ENCODE measurements at regions not wholly inside any gene's neighbourhood (a gene's known extent, or its start where the extent isn't known, plus 50 kb on each side); places are given as distances from the start of the nearest gene placed in this dataset.

DNA sequence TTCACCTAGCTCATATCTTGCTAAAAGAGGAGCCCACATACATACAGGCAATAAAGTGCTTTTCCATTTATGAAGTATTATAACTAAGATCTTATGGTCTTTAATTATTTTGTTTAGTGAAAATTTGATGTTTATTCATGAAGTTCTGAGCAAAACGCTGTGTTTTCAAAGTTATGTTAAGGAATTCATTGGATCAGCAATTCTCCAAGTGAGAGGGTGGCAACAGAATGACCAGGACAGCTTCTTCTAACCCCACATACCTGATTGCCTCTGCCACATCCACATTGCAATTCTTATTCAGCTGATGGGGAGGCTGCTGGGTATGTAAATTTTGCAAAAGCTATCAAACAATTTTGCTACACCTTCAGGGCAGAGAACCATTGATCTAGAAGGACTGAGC, 116.8 kb downstream of the OGFRL1 start:
- no peak overlapping the region for H3K27ac Mint-ChIP-seq
- Histone ChIP-seq H4K20me1 (ENCODE audit: insufficient read depth, low read length) (no peaks in the 10 kb centered on the region), H3K27me3 (ENCODE audit: control insufficient read depth in 2 of 2, insufficient read depth in 2 of 2, low read length in 2 of 2) (peaks cover 0 to 2% of the 10 kb centered on the region in 2 donors), H3K9me3 (replicated peaks in 1 of 2; ENCODE audit: control insufficient read depth in 1 of 2, insufficient read depth in 1 of 2, low read length in 2 of 2) (no peaks in the 10 kb centered on the region), H3K79me2 (ENCODE audit: insufficient read depth, low read length) (no peaks in the 10 kb centered on the region), H2AFZ (ENCODE audit: insufficient read depth, low read depth, low read length, poor library complexity, severe bottlenecking) (no peak overlapping the region), H3K4me2 (replicated peaks; ENCODE audit: extremely low read depth, low read length, poor library complexity, severe bottlenecking) (no peak overlapping the region), H3K4me1 (ENCODE audit: control insufficient read depth in 1 of 2, insufficient read depth in 2 of 2, low read length in 2 of 2) (no peaks in the 10 kb centered on the region), H3K36me3 (replicated peaks in 1 of 2; ENCODE audit: control insufficient read depth in 1 of 2, insufficient read depth in 2 of 2, low read length in 2 of 2) (no peaks in the 10 kb centered on the region), H3K9ac (ENCODE audit: insufficient read depth, low read length, poor library complexity, severe bottlenecking) (no peak overlapping the region), H3K4me3 (replicated peaks in 1 of 3; ENCODE audit: low read depth in 2 of 3, low read length in 3 of 3) (no peak overlapping the region), H3K27ac (ENCODE audit: low read depth in 1 of 2, low read length in 2 of 2) (no peak overlapping the region)
- no peak for DNase-seq
- no CpG with 5 or more reads among the region's 1 CpG for WGBS (ENCODE audit: insufficient coverage)
- H3K27me3 Mint-ChIP-seq (ENCODE audit: low read depth in 3 of 3): peaks cover 2 to 9% (median 3%) of the 10 kb centered on the region in 3 donors
- no peaks in the 10 kb centered on the region for H3K36me3 Mint-ChIP-seq
- H3K9me3 Mint-ChIP-seq: peaks cover 0 to 2% (median 0%) of the 10 kb centered on the region in 7 donors
- TF ChIP-seq, protein P1, sequence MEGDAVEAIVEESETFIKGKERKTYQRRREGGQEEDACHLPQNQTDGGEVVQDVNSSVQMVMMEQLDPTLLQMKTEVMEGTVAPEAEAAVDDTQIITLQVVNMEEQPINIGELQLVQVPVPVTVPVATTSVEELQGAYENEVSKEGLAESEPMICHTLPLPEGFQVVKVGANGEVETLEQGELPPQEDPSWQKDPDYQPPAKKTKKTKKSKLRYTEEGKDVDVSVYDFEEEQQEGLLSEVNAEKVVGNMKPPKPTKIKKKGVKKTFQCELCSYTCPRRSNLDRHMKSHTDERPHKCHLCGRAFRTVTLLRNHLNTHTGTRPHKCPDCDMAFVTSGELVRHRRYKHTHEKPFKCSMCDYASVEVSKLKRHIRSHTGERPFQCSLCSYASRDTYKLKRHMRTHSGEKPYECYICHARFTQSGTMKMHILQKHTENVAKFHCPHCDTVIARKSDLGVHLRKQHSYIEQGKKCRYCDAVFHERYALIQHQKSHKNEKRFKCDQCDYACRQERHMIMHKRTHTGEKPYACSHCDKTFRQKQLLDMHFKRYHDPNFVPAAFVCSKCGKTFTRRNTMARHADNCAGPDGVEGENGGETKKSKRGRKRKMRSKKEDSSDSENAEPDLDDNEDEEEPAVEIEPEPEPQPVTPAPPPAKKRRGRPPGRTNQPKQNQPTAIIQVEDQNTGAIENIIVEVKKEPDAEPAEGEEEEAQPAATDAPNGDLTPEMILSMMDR (IDR thresholded peaks at IDR 0.05): no peak
- intact Hi-C loops (cut with micrococcal nuclease): no loop called here
- H3K4me3 Mint-ChIP-seq: no peak overlapping the region
- H3K4me1 Mint-ChIP-seq: no peaks in the 10 kb centered on the region

- no peak overlapping the region for H3K4me3 ChIP-seq (replicated peaks in 1 of 3; ENCODE audit: low read depth in 2 of 3, low read length in 3 of 3)
- H3K9ac ChIP-seq (ENCODE audit: insufficient read depth, low read length, poor library complexity, severe bottlenecking): no peak overlapping the region
- H3K4me1 ChIP-seq (ENCODE audit: control insufficient read depth in 1 of 2, insufficient read depth in 2 of 2, low read length in 2 of 2): no peaks in the 10 kb centered on the region
- DNase-seq: no peak
- no peaks in the 10 kb centered on the region for H3K79me2 ChIP-seq (ENCODE audit: insufficient read depth, low read length)
- peaks cover 0 to 2% of the 10 kb centered on the region in 2 donors for H3K27me3 ChIP-seq (ENCODE audit: control insufficient read depth in 2 of 2, insufficient read depth in 2 of 2, low read length in 2 of 2)
- TF ChIP-seq, protein P1 (IDR thresholded peaks at IDR 0.05): no peak
- no peaks in the 10 kb centered on the region for H3K36me3 Mint-ChIP-seq
- peaks cover 0 to 2% (median 0%) of the 10 kb centered on the region in 7 donors for H3K9me3 Mint-ChIP-seq
- H2AFZ ChIP-seq (ENCODE audit: insufficient read depth, low read depth, low read length, poor library complexity, severe bottlenecking): no peak overlapping the region
- intact Hi-C loops (cut with micrococcal nuclease): no loop called here
- no peaks in the 10 kb centered on the region for H3K9me3 ChIP-seq (replicated peaks in 1 of 2; ENCODE audit: control insufficient read depth in 1 of 2, insufficient read depth in 1 of 2, low read length in 2 of 2)
- H3K4me2 ChIP-seq (replicated peaks; ENCODE audit: extremely low read depth, low read length, poor library complexity, severe bottlenecking): no peak overlapping the region
- WGBS (ENCODE audit: insufficient coverage): 100% methylated on average over 1 of the region's 5 CpGs
- H3K4me1 Mint-ChIP-seq: no peaks in the 10 kb centered on the region
- no peaks in the 10 kb centered on the region for H4K20me1 ChIP-seq (ENCODE audit: insufficient read depth, low read length)
- no peak overlapping the region for H3K27ac Mint-ChIP-seq
- H3K4me3 Mint-ChIP-seq: no peak overlapping the region
- no peak overlapping the region for H3K27ac ChIP-seq (ENCODE audit: low read depth in 1 of 2, low read length in 2 of 2)
- peaks cover under 1 to 9% (median 2%) of the 10 kb centered on the region in 3 donors for H3K27me3 Mint-ChIP-seq (ENCODE audit: low read depth in 3 of 3)
- H3K36me3 ChIP-seq (replicated peaks in 1 of 2; ENCODE audit: control insufficient read depth in 1 of 2, insufficient read depth in 2 of 2, low read length in 2 of 2): no peaks in the 10 kb centered on the region
These were observed 118.6 kb downstream of the OGFRL1 start for GRCh38 chr6:71406865-71407860.

Data from CD14-positive monocyte (primary cell).